ENCODE measurements at regions not wholly inside any gene's neighbourhood (a gene's known extent, or its start where the extent isn't known, plus 50 kb on each side); places are given as distances from the start of the nearest gene placed in this dataset.

DNA sequence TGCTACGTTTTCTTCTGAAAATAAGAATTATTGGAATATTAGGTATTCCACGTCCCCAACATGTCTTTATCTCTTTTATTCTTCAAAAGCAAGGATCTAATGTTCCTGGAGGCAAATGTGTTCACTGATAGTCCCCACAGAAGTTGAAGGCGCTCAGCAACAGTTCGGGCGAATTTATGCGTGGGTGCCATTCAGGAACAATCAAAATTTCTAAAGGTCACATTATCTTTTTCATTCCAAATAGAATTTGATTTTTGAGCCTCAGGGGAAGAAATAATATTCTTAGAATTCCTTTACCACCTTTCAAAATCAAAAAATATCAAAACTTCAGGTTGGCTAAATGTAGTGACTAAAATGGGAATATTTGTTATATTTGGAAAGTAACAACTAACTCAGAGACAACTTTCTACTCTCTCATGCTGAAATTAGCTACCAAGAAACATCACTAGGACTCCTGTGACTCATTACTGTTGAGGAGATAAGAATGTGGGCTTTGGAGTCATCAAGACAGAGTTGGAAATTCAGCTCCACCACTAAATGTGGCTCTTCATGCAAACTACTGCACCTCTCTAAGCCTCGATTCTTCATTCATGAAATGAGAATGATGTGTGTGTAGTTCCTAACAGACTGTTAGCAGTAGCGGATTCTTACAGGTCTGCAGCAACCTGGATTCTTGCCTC, 72.3 kb upstream of the KIT start:
- TF ChIP-seq FOXP2 (optimal IDR thresholded peaks at IDR 0.05; ENCODE audit: borderline replicate concordance, extremely low read depth, extremely low read length, insufficient read depth): no peak
- TF ChIP-seq POLR2AphosphoS5 (IDR thresholded peaks at IDR 0.05; ENCODE audit: low read depth, low read length): no peak
- TF ChIP-seq, protein P1, sequence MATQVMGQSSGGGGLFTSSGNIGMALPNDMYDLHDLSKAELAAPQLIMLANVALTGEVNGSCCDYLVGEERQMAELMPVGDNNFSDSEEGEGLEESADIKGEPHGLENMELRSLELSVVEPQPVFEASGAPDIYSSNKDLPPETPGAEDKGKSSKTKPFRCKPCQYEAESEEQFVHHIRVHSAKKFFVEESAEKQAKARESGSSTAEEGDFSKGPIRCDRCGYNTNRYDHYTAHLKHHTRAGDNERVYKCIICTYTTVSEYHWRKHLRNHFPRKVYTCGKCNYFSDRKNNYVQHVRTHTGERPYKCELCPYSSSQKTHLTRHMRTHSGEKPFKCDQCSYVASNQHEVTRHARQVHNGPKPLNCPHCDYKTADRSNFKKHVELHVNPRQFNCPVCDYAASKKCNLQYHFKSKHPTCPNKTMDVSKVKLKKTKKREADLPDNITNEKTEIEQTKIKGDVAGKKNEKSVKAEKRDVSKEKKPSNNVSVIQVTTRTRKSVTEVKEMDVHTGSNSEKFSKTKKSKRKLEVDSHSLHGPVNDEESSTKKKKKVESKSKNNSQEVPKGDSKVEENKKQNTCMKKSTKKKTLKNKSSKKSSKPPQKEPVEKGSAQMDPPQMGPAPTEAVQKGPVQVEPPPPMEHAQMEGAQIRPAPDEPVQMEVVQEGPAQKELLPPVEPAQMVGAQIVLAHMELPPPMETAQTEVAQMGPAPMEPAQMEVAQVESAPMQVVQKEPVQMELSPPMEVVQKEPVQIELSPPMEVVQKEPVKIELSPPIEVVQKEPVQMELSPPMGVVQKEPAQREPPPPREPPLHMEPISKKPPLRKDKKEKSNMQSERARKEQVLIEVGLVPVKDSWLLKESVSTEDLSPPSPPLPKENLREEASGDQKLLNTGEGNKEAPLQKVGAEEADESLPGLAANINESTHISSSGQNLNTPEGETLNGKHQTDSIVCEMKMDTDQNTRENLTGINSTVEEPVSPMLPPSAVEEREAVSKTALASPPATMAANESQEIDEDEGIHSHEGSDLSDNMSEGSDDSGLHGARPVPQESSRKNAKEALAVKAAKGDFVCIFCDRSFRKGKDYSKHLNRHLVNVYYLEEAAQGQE (IDR thresholded peaks at IDR 0.05; ENCODE audit: insufficient read depth in 1 of 2, low read depth in 2 of 2, low read length in 2 of 2): no peak
- no peak for TF ChIP-seq TAF1 (IDR thresholded peaks at IDR 0.05; ENCODE audit: borderline replicate concordance, insufficient read depth, low read length)
- no peak for TF ChIP-seq SIN3A (IDR thresholded peaks at IDR 0.05; ENCODE audit: borderline replicate concordance, insufficient read depth, low read length)

DNA sequence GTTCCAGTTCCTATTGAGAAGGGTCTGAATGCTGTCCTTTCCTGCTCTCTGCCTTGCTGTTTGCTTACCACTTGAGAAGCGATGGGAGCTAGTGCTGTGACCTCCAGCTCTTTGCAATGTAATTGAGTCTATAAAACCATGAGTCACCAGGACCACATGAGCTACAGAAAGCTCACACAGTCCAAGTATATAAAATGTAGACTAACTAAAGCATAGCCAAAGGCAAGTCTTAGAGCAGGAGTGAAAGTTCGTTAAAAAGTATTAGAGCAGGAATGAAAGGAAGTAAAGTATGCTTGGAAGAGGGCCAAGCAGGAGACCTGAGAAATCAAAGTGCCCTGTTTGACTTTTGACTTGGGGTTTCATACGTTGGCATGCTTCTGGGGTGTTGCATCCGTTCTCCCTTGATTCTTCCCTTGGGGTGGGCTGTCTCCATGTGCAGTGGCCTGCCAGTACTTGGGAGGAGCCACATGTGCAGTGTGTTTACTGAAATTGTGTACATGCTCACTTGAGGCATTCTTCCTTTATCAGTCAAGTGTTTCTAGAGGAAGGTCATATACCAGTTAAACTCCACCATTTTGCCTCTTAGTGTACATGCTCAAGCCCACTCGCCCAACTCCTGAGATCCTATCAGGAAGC, 71.3 kb upstream of the KIT start:
- TF ChIP-seq FOXP2 (optimal IDR thresholded peaks at IDR 0.05; ENCODE audit: borderline replicate concordance, extremely low read depth, extremely low read length, insufficient read depth) (no peak), SIN3A (IDR thresholded peaks at IDR 0.05; ENCODE audit: borderline replicate concordance, insufficient read depth, low read length) (no peak), TAF1 (IDR thresholded peaks at IDR 0.05; ENCODE audit: borderline replicate concordance, insufficient read depth, low read length) (no peak), POLR2AphosphoS5 (IDR thresholded peaks at IDR 0.05; ENCODE audit: low read depth, low read length) (no peak)
- TF ChIP-seq, protein P1 (IDR thresholded peaks at IDR 0.05; ENCODE audit: insufficient read depth in 1 of 2, low read depth in 2 of 2, low read length in 2 of 2): no peak

DNA sequence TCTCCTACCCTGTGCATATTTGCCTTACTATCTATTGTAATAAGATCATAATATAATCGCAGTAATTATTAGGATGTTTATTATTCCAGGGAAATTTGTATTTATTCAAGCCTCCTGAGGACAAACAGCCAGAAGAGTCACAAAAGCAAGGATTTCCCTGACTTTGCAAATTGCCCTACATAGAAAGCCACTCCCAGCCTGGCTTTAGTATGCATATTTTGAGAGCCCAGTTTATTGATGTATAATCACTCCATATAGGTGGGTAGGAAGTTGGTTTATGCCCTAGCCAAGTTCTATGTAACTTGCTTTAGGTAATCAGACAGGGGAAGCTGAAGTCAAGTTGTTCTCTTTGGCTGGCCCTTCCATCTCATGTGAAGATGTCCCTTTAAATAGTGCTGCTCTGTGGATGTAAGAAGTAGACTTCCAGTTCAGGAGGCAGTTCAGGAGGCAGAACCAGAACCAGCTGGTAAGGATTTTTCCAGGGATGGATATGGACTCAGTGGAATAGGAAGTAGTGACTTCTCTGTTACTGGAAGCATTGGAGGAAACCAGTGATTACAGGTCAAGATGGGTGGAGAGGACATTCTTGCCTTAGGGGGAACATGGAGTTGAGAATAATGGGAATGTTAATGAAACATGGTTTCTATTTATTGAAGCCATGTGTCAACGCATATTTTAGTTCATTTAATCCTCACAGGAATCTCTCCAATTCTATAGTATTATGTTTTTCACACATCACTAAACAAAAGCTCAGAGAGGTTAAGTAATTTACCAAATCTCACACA, 70.5 kb upstream of the KIT start:
- TF ChIP-seq SIN3A (IDR thresholded peaks at IDR 0.05; ENCODE audit: borderline replicate concordance, insufficient read depth, low read length): no peak
- TF ChIP-seq, protein P1 (IDR thresholded peaks at IDR 0.05; ENCODE audit: insufficient read depth in 1 of 2, low read depth in 2 of 2, low read length in 2 of 2): no peak

DNA sequence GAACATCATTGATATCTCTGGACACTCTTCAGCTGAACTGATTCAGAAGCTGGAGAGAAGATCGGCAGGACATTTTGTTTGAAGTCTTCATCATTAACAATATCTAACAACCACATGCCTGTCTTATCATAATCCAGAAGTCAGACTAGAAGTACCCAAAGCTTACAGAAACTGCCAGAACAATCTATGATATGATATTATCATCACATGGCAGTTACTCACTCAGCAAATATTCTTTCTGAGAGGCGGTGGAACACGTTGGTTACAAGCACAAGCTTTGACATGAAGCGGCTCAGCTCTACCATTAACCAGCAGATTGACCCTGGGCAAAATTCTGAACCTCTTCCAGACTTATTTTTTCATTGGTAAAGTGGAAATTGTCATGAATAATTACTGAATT, 69.4 kb upstream of the KIT start:
- no peak for TF ChIP-seq TAF1 (IDR thresholded peaks at IDR 0.05; ENCODE audit: borderline replicate concordance, insufficient read depth, low read length)
- TF ChIP-seq POLR2AphosphoS5 (IDR thresholded peaks at IDR 0.05; ENCODE audit: low read depth, low read length): no peak
- TF ChIP-seq, protein P1 (IDR thresholded peaks at IDR 0.05; ENCODE audit: insufficient read depth in 1 of 2, low read depth in 2 of 2, low read length in 2 of 2): no peak
- TF ChIP-seq SIN3A (IDR thresholded peaks at IDR 0.05; ENCODE audit: borderline replicate concordance, insufficient read depth, low read length): no peak
- no peak for TF ChIP-seq FOXP2 (optimal IDR thresholded peaks at IDR 0.05; ENCODE audit: borderline replicate concordance, extremely low read depth, extremely low read length, insufficient read depth)
